HG03039 (cell line): ENCODE measurements at regions not wholly inside any gene's neighbourhood (a gene's known extent, or its start where the extent isn't known, plus 50 kb on each side); places are given as distances from the start of the nearest gene placed in this dataset.
A peak's percentile ranks its signal among the peaks of the same experiment; 100 is the strongest.
"Not testable (repeated sequence)": the region's sequence is repeated elsewhere in the genome, so short reads cannot be mapped to it uniquely, and the experiment has no call there.

ENCODE experiments used
- ATAC-seq: cut with Tn5 transposase; IDR thresholded peaks from one replicate; pipeline ENCODE4 v1.9.1; 2021; ENCODE audit warnings: mild to moderate bottlenecking, moderate library complexity; ENCODE audit not compliant: unreplicated experiment

GRCh38 chr7:20083781-20084180 lies 133.4 kb downstream of the MACC1 start:
- no peak for ATAC-seq

DNA sequence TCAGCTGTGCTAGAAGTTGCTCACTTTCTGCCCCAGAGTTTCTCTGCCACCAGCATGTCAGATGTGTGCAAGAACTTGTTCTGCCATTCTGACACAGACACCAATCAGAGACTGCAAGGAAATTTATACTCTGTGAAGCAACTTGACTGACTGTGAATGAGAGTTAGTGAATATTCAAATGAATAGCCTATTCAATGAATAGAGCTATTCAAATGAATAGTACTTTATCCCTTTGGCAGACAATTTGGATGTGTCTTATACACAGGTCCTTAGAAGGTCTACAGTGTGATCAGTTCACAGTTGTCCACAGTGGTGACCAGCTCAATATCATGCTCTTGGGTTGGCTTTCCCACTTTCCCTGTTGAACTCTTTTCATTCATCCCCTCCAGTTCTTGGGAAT lies 138.1 kb downstream of the MACC1 start:
- no peak for ATAC-seq

DNA sequence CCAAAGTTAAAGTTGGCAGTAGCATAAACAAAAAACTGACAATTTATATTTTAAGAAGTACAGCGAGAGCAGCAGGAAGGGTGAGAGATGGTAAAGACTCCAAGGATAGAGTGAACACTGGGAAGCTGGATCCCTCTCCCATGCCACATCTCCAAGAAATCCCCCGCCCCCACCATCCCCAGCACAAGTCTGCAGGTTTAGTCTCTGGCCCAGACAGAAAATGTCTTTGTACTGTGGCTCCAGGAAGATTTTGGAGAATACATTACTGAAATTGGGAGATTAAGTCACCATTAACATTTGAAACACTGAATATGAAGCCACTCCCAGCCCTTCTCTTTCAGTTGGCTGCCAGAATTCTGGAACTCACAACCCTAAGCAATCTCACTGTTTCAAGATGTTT lies 140.3 kb downstream of the MACC1 start:
- no peak for ATAC-seq

DNA sequence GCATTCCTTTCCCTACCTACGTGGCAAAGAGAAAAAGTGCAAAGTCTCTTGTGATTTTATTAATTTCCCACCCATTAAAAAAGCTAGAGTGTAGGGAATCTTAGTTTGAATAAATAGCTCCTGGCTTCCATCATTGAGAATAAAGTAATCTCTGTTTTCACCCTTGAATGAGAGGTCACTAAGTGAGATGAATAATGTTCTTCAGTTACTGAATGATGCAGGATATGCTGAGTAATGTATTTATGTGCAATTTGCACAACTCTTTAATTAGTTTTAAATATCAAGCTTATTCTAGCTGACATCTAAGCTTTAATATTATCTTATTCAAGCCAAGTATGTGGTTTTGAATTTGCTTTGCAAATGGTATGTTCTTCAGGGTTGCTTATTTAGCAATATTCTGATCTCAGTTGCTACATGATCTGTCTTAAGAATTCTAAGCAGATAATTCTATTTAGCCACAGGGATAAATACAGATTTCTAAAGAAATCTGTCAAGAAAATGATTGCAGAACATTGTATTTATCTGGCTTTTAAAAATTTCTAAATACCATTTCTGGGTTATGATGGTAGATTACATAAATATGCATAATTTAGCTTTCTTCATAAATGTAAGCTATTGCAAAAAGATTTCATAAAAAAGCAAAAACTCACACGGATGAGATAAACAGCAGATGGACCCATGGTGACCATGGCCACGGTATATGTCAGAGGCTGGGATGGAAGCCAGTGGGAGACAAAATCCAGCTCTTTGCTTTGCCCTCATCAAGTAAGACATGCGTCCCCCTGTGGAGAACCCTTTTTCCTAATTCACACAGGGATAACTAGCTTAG lies 141.0 kb downstream of the MACC1 start:
- no peak for ATAC-seq

DNA sequence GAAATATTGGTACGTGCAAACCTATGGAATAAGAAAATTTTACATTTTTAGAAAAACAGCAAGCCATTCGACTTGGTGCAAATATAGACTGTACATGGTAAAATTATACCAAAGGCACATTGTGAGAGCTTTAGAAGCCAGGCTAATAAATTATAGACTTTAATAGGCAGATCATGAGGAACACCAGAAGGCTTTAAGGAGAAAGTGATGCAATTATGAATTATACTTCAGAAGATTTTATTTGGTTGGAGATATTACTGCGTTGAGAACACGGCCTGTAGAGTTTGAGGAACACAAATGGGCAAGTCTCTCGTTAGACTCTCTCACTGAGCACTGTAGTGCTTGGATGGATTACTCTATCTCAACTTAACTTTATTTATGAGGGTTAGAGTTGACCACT lies 141.7 kb downstream of the MACC1 start:
- ATAC-seq, result no peak

GRCh38 chr7:20068004-20068403 lies 149.2 kb downstream of the MACC1 start:
- not testable (repeated sequence) for ATAC-seq

DNA sequence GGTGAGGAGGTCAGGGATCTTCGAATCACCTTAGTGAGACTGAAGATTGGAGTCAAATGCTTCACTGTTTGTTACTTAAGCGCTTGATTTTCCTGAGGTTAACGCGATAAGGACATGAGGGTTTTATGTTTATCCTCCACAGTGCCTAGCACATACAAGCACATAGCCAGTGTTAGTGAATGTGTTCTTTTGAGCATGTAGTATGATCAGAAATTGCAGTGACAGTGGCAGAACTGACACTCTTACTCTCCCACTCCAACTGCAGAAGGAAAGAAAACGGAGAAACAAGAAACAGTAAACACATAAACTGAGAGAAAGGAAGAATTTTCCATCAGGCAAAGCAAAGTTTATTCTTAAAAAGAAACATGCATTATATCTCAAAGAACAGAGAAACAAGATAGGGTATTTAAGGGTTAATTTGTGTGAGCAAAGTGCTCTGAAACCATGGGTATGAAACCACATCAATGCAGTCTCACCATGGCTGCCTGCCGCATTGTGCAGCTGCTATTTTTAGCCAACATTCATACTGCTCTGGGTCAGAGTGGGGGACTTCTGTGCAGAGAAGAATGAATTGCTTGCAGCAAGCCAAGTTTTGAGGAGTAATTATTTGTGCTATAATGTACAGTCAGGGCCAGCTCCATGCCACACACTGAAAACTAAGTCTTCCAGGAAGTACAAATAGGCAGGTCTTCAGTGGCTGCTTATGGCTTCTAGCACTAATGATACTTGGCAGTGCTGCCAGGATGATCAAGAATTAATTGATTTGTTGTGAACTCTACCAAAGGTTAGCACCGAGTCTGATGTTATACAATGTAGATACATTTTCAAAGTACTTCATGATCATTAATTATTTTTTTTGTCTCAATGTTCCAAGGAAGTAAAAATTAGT lies 152.0 kb downstream of the MACC1 start:
- ATAC-seq, result peak; percentile 93

GRCh38 chr7:20064181-20064970 lies 152.8 kb downstream of the MACC1 start:
- ATAC-seq, result no peak

DNA sequence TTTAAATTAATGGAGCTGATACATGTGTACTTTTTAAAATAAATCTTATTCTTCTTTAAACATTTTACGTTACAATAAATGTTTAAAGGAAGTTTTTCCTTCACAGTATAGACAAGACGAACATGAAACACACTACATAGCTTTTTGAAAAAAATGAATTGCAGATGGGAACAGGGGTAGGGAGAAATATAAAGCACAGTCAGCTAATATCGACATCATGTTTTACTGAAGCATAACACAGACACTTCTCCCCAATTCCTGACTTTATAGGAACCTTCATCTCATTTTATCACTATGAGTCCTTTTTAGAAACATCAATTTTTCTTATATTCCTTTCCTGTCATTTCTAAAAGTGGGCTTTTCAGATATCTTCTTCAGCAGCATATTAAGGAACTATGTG lies 153.5 kb downstream of the MACC1 start:
- ATAC-seq, result no peak

DNA sequence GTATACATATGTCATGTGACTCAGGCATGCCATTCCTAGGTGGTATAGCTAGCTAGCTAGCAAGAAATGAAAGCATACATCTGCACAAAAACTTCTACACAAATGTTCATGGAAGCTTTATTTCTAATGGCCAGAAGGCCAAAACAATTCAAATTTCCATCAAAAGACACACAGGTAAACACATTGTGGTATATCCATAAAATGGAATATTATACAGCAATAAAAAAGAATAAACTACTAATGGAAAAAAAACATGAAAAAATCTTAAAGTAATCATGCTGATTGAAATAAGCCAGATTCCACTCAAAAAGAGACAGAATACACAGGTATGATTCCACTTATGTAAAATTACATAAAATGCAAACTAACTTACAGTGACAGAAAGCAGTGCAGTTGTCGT lies 154.3 kb downstream of the MACC1 start:
- ATAC-seq, result no peak

- ATAC-seq, result no peak
Measured at GRCh38 chr7:20053334-20054104, 163.7 kb downstream of the MACC1 start.

DNA sequence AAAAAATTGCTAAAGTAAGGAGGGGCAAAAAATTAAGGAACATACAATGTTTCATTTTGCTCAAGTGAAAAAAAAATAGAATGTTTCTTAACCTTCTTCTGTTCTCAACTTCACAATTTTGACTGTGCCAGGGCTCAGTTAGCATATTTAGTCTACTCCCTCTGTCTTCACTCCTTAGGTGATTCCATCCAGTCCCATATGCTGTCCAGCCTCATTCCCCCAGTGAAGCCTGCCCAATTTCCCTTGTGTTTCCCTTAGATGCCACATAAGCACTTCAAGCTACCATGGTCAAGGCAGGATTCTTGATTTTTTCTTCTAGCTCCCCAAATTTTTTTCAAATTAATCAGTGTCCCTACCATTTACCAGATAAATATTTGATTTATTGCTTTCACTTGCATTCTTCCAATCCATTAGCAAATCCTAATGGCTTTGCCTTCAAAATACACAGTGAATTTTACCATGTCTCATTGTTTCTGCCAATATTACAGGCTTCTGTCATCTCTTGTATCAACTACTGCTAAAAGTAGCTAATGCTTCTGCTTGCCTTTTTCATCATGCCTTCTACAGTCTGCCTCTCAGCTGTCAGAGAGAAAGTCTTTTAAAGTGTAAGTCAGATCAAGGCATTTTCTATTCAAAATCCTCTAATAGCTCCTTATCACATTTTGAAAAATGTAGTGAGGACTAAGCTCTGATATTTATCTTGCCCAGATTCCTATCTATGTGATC lies 166.8 kb downstream of the MACC1 start:
- ATAC-seq, result no peak

- no peak for ATAC-seq
Measured at GRCh38 chr7:20038676-20039075, 178.5 kb downstream of the MACC1 start.

DNA sequence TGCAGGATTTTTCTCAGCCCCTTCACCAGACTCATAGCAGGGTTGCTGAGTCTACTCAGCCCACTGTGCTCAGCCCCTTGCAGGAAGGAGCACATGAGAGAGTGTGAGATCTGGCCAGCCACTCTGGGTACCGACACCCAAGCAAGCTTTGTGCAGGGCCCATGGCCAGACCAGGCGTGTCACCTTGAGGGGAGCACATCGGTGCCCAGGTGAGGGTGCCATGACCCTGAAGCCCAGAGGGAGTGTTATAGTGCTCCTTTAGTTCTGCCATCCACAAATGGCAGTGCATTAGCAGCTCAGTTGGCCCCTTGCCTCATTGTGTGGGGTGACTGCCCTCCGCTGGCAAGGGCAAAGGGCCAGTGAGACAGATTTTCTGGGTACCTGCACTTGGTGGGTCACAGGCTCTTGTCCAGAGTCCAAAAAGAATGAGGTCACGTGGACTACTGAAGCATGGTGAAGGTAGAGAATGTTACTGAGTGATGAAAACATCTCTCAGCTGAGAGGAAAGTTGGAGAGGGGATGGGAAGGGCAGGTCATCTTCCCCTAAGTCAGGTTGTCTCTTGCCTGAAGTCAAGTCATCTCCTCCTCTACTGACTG lies 181.8 kb downstream of the MACC1 start:
- ATAC-seq, result no peak

GRCh38 chr7:20033621-20034400 lies 183.4 kb downstream of the MACC1 start:
- ATAC-seq, result no peak

DNA sequence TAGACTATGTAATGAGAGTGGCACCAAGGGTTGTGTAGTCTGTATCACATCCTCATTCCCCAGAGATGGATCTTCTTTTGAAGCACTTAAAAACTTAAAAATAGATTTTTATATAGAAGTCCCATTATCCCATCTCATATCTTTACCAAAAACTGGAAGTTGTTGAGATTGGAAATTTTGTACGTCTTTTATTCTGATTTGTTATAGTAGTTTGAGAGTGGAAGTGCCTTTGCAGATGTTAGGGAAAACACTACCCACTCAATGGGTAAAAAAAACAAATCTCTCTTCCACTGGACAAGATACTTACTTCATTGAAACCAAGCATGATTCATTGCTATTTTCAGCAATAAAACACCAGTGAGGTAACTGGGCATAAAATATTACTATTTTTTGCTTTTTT lies 184.4 kb downstream of the MACC1 start:
- no peak for ATAC-seq

- ATAC-seq, result peak; percentile 63
Measured at GRCh38 chr7:20030915-20031362, 186.2 kb downstream of the MACC1 start.

DNA sequence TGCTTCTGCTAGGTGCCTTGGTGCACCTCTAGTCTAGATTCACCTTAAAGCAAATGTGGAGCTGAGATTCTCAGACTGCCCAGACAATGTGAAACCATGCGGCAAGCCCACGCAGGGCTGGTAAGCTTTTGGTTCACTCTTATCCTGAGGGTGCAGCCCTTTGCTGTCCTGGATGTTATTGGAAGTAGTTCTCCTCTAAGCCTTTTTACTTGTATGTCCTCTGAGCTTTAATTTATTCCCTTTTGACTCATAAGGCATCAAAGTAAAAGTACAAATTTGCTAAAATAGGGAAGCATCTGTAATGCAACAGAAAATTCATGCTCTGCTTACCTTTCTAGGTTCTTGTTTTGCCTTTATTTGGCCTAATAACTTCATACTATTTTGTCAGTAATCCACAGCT lies 186.8 kb downstream of the MACC1 start:
- peak; percentile 88 for ATAC-seq

GRCh38 chr7:20026762-20027161 lies 190.4 kb downstream of the MACC1 start:
- ATAC-seq, result no peak
